ENCODE measurements at regions not wholly inside any gene's neighbourhood (a gene's known extent, or its start where the extent isn't known, plus 50 kb on each side); places are given as distances from the start of the nearest gene placed in this dataset.

GRCh38 chr12:11991604-11992003 lies 79.1 kb upstream of the BCL2L14 start:
- TF ChIP-seq CTCF (IDR thresholded peaks at IDR 0.05 in 2 of 3, conservative IDR thresholded peaks at IDR 0.05 in 1 of 3; ENCODE audit: control insufficient read depth in 2 of 3, extremely low read depth in 1 of 3, insufficient read depth in 1 of 3, low read depth in 3 of 3, low read length in 3 of 3) (no peak), GABPA (IDR thresholded peaks at IDR 0.05; ENCODE audit: low read depth) (no peak), BHLHE40 (IDR thresholded peaks at IDR 0.05; ENCODE audit: borderline replicate concordance in 1 of 2, low read depth in 2 of 2, low read length in 1 of 2) (no peak), PML (IDR thresholded peaks at IDR 0.05; ENCODE audit: low read length) (no peak), BRCA1 (IDR thresholded peaks at IDR 0.05; ENCODE audit: low read depth, low read length) (no peak), EP300 (IDR thresholded peaks at IDR 0.05; ENCODE audit: borderline replicate concordance in 1 of 2, control insufficient read depth in 1 of 2, low read depth in 2 of 2, low read length in 2 of 2) (no peak), RCOR1 (conservative IDR thresholded peaks at IDR 0.05; ENCODE audit: low read depth, low read length) (no peak), SMAD1 (IDR thresholded peaks at IDR 0.05; ENCODE audit: low read depth, partially characterized antibody) (no peak), ZZZ3 (IDR thresholded peaks at IDR 0.05; ENCODE audit: control insufficient read depth, insufficient read length, low read depth) (no peak), MXI1 (IDR thresholded peaks at IDR 0.05; ENCODE audit: low read depth, low read length) (no peak), RBBP5 (conservative IDR thresholded peaks at IDR 0.05) (no peak), RAD21 (IDR thresholded peaks at IDR 0.05; ENCODE audit: insufficient read depth, low read depth, low read length) (no peak), YY1 (IDR thresholded peaks at IDR 0.05; ENCODE audit: low read depth, low read length) (no peak), HDAC2 (IDR thresholded peaks at IDR 0.05) (no peak)

Measured in GM12878 (cell line).